ENCODE measurements at regions not wholly inside any gene's neighbourhood (a gene's known extent, or its start where the extent isn't known, plus 50 kb on each side); places are given as distances from the start of the nearest gene placed in this dataset.

GRCh38 chr10:29959586-29959985 lies 99.8 kb downstream of the JCAD start:
- H3K36me3 ChIP-seq (ENCODE audit: low read depth, low read length), result no peaks in the 10 kb centered on the region
- intact Hi-C loops (cut with micrococcal nuclease), result no loop called here
- no TSS peak for BruUV-seq (replicated peaks)
- ATAC-seq (no peak), DNase-seq (no peak)
- no peak overlapping the region for H3K4me2 ChIP-seq (ENCODE audit: low read length)
- TF ChIP-seq EZH2phosphoT487 (IDR thresholded peaks at IDR 0.05; ENCODE audit: borderline replicate concordance, low read length) (no peak), CTCF (conservative IDR thresholded peaks at IDR 0.05; ENCODE audit: low read depth, low read length) (no peak), EZH2 (IDR thresholded peaks at IDR 0.05; ENCODE audit: low read length, unreplicated experiment) (no peak)
- no peak overlapping the region for H3K27ac ChIP-seq (ENCODE audit: low read length)
- H3K27me3 ChIP-seq (ENCODE audit: low read length), result no peaks in the 10 kb centered on the region
- CTCF ChIA-PET, result no interaction called here
- H3F3A ChIP-seq (ENCODE audit: low read length, unreplicated experiment), result no peaks in the 10 kb centered on the region
- H3K4me1 ChIP-seq (ENCODE audit: insufficient read depth, low read length), result peaks cover 6% of the 10 kb centered on the region; the same call in 1 of the 2 replicates
- H3K4me3 ChIP-seq (ENCODE audit: low read length), result no peak overlapping the region
- POLR2A ChIA-PET (ENCODE audit: unreplicated experiment), result no interaction called here
- H3K9ac ChIP-seq (ENCODE audit: low read length), result no peak overlapping the region
- no peaks in the 10 kb centered on the region for H3K79me2 ChIP-seq (ENCODE audit: low read length)
- H4K20me1 ChIP-seq (ENCODE audit: low read length), result no peaks in the 10 kb centered on the region
- no peaks in the 10 kb centered on the region for H3K9me2 ChIP-seq (replicated peaks; ENCODE audit: low read length)
- H2AFZ ChIP-seq (ENCODE audit: low read length), result no peak overlapping the region
- H3K9me3 ChIP-seq (ENCODE audit: low read length), result no peaks in the 10 kb centered on the region

GRCh38 chr10:29958440-29958839 lies 100.9 kb downstream of the JCAD start:
- BruUV-seq (replicated peaks), result no TSS peak
- ATAC-seq (no peak), DNase-seq (no peak)
- Histone ChIP-seq H2AFZ (ENCODE audit: low read length) (no peak overlapping the region), H3K9me2 (replicated peaks; ENCODE audit: low read length) (no peaks in the 10 kb centered on the region), H3K27me3 (ENCODE audit: low read length) (no peaks in the 10 kb centered on the region), H3K79me2 (ENCODE audit: low read length) (no peaks in the 10 kb centered on the region), H3F3A (ENCODE audit: low read length, unreplicated experiment) (no peaks in the 10 kb centered on the region), H3K9me3 (ENCODE audit: low read length) (no peaks in the 10 kb centered on the region), H3K4me2 (ENCODE audit: low read length) (no peak overlapping the region), H3K4me1 (ENCODE audit: insufficient read depth, low read length) (peaks cover 6% of the 10 kb centered on the region; the same call in 1 of the 2 replicates), H3K36me3 (ENCODE audit: low read depth, low read length) (no peaks in the 10 kb centered on the region), H3K9ac (ENCODE audit: low read length) (no peak overlapping the region), H3K4me3 (ENCODE audit: low read length) (no peak overlapping the region), H3K27ac (ENCODE audit: low read length) (no peak overlapping the region), H4K20me1 (ENCODE audit: low read length) (no peaks in the 10 kb centered on the region)
- TF ChIP-seq EZH2 (IDR thresholded peaks at IDR 0.05; ENCODE audit: low read length, unreplicated experiment), result no peak
- no peak for TF ChIP-seq CTCF (conservative IDR thresholded peaks at IDR 0.05; ENCODE audit: low read depth, low read length)
- no peak for TF ChIP-seq EZH2phosphoT487 (IDR thresholded peaks at IDR 0.05; ENCODE audit: borderline replicate concordance, low read length)
- CTCF ChIA-PET, result no interaction called here
- intact Hi-C loops (cut with micrococcal nuclease), result no loop called here
- POLR2A ChIA-PET (ENCODE audit: unreplicated experiment), result no interaction called here

DNA sequence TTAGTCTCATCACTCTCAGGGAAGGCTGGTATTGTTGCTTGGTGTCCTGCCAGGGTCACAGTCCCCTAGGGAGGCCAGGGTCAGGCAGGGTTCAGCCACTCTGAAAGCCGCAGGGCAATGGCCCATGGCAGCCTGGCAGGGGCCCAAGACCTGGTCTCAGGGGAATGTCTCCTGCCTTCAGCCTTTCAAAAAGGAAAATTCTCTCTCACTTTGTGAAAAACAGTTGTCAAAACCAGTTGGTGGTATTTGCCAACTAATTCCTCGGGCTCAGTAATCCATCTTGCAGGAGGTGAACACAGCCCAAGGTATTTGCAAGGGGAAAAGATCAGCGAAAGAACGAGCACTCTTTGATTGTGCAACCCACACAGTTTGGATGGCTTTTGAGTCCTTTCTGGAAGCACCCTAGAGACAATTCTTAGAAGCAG lies 101.5 kb downstream of the JCAD start:
- Histone ChIP-seq H3K4me1 (ENCODE audit: insufficient read depth, low read length) (peaks cover 6% of the 10 kb centered on the region; the same call in 1 of the 2 replicates), H4K20me1 (ENCODE audit: low read length) (no peaks in the 10 kb centered on the region), H3K4me2 (ENCODE audit: low read length) (no peak overlapping the region), H3K36me3 (ENCODE audit: low read depth, low read length) (no peaks in the 10 kb centered on the region), H3K27ac (ENCODE audit: low read length) (no peak overlapping the region), H3K27me3 (ENCODE audit: low read length) (no peaks in the 10 kb centered on the region), H3K4me3 (ENCODE audit: low read length) (no peak overlapping the region), H3K9me2 (replicated peaks; ENCODE audit: low read length) (no peaks in the 10 kb centered on the region), H2AFZ (ENCODE audit: low read length) (no peak overlapping the region), H3K9ac (ENCODE audit: low read length) (no peak overlapping the region), H3F3A (ENCODE audit: low read length, unreplicated experiment) (no peaks in the 10 kb centered on the region), H3K9me3 (ENCODE audit: low read length) (no peaks in the 10 kb centered on the region), H3K79me2 (ENCODE audit: low read length) (no peaks in the 10 kb centered on the region)
- ChIA-PET CTCF (no interaction called here), POLR2A (ENCODE audit: unreplicated experiment) (no interaction called here)
- DNase-seq (no peak), ATAC-seq (no peak)
- TF ChIP-seq EZH2 (IDR thresholded peaks at IDR 0.05; ENCODE audit: low read length, unreplicated experiment), result no peak
- intact Hi-C loops (cut with micrococcal nuclease), result no loop called here
- BruUV-seq (replicated peaks), result no TSS peak
